Inferior parietal cortex (tissue), 1 donor: ENCODE measurements at regions not wholly inside any gene's neighbourhood (a gene's known extent, or its start where the extent isn't known, plus 50 kb on each side); places are given as distances from the start of the nearest gene placed in this dataset.

Source experiments
- DNase-seq: peaks from one replicate; pipeline ENCODE4 v3.0.0-alpha.2; 2016; ENCODE audit errors: extremely low spot score

- DNase-seq = no peak
These were observed 54.0 kb upstream of the ADRA1D start for GRCh38 chr20:4303136-4303535.

- DNase-seq = no peak
These were observed 51.8 kb upstream of the ADRA1D start for GRCh38 chr20:4300921-4301320.

- no peak for DNase-seq
These were observed 51.3 kb upstream of the ADRA1D start for GRCh38 chr20:4300401-4300800.

GRCh38 chr20:4299773-4300172, 50.7 kb upstream of the ADRA1D start:
- peak; percentile 3 for DNase-seq

- no peak for DNase-seq
These were observed 50.1 kb upstream of the ADRA1D start for GRCh38 chr20:4299216-4299615.
